ENCODE measurements at regions not wholly inside any gene's neighbourhood (a gene's known extent, or its start where the extent isn't known, plus 50 kb on each side); places are given as distances from the start of the nearest gene placed in this dataset.

DNA sequence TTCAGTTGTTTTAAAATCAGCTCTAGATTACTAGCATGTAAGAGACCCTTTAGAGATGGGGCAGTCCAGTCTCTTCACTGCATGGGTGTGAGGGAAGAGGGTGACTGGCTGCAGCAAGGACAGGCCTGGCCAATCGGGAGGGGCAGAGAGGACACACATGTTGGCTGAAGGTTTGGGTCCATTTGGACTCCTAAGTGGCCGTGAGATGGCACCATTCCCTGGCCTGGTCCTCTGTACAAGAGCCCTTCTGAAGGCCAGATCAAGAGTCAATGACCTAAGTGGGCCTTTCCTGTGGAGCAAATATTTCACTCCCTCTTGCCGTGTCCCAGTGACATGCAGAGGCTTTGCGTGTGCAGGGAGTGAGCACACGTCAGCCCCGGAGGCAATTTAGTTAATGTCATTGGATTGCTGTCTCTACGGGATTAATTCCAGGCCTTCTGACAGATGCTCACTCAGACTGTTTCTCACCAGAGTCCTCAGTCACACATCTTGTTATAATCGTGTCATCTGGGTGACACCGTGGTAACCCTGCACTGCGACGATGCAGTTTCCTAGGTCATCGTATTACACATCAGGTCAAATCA lies 613.0 kb downstream of the NPHP4 start:
- H3K4me3 ChIP-seq (replicated peaks in 1 of 2; ENCODE audit: low read depth in 1 of 2, low read length in 2 of 2) = no peak overlapping the region
- H3K4me2 ChIP-seq (ENCODE audit: low read length) = no peak overlapping the region
- no peak for DNase-seq (ENCODE audit: low read depth, low spot score)
- ChIA-PET POLR2A (no interaction called here), CTCF (no interaction called here), RAD21 (ENCODE audit: low non-redundant PET in 1 of 2, low total read pairs in 2 of 2, uncharacterized antibody in 2 of 2, unreplicated experiment in 2 of 2) (no interaction called here)
- no peak overlapping the region for H3K27ac ChIP-seq (ENCODE audit: low read depth, low read length)
- no peaks in the 10 kb centered on the region for H4K20me1 ChIP-seq (ENCODE audit: insufficient read depth)
- ATAC-seq = no peak
- no peaks in the 10 kb centered on the region for H3K9me2 ChIP-seq (ENCODE audit: insufficient read depth)
- H3K4me1 ChIP-seq (ENCODE audit: control insufficient read depth in 1 of 2, insufficient read depth in 2 of 2, low read length in 2 of 2) = no peaks in the 10 kb centered on the region
- no peaks in the 10 kb centered on the region for H3K79me2 ChIP-seq (ENCODE audit: insufficient read depth, low read length)
- intact Hi-C loops (cut with micrococcal nuclease) = no loop called here
- no peak overlapping the region for H2AFZ ChIP-seq (ENCODE audit: low read depth, low read length, poor library complexity, severe bottlenecking)
- H3K9me3 ChIP-seq (ENCODE audit: control insufficient read depth in 1 of 2, insufficient read depth in 1 of 2, low read depth in 1 of 2, low read length in 2 of 2) = no peaks in the 10 kb centered on the region; a peak in 1 of 4 replicates
- no peak overlapping the region for H3K9ac ChIP-seq (ENCODE audit: low read length)
- TF ChIP-seq, protein P1, sequence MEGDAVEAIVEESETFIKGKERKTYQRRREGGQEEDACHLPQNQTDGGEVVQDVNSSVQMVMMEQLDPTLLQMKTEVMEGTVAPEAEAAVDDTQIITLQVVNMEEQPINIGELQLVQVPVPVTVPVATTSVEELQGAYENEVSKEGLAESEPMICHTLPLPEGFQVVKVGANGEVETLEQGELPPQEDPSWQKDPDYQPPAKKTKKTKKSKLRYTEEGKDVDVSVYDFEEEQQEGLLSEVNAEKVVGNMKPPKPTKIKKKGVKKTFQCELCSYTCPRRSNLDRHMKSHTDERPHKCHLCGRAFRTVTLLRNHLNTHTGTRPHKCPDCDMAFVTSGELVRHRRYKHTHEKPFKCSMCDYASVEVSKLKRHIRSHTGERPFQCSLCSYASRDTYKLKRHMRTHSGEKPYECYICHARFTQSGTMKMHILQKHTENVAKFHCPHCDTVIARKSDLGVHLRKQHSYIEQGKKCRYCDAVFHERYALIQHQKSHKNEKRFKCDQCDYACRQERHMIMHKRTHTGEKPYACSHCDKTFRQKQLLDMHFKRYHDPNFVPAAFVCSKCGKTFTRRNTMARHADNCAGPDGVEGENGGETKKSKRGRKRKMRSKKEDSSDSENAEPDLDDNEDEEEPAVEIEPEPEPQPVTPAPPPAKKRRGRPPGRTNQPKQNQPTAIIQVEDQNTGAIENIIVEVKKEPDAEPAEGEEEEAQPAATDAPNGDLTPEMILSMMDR (IDR thresholded peaks at IDR 0.05 in 2 of 3, conservative IDR thresholded peaks at IDR 0.05 in 1 of 3; ENCODE audit: borderline replicate concordance in 1 of 3, insufficient read depth in 1 of 3, low read depth in 2 of 3, low read length in 2 of 3) = no peak
- TF ChIP-seq, protein P2, sequence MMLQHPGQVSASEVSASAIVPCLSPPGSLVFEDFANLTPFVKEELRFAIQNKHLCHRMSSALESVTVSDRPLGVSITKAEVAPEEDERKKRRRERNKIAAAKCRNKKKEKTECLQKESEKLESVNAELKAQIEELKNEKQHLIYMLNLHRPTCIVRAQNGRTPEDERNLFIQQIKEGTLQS (IDR thresholded peaks at IDR 0.05) = no peak
- no peak for TF ChIP-seq FOSL1 (IDR thresholded peaks at IDR 0.05; ENCODE audit: low read depth)
- TF ChIP-seq ELF1 (IDR thresholded peaks at IDR 0.05; ENCODE audit: borderline replicate concordance, low read depth) = no peak
- TF ChIP-seq EGR1 (IDR thresholded peaks at IDR 0.05; ENCODE audit: low read depth) = no peak
- TF ChIP-seq ZFX (IDR thresholded peaks at IDR 0.05) = no peak
- no TSS peak for BruUV-seq (replicated peaks)
- H3K36me3 ChIP-seq (ENCODE audit: control insufficient read depth in 1 of 2, insufficient read depth in 2 of 2, low read length in 2 of 2) = no peaks in the 10 kb centered on the region
- H3K27me3 ChIP-seq (ENCODE audit: insufficient read depth, low read length) = no peaks in the 10 kb centered on the region

DNA sequence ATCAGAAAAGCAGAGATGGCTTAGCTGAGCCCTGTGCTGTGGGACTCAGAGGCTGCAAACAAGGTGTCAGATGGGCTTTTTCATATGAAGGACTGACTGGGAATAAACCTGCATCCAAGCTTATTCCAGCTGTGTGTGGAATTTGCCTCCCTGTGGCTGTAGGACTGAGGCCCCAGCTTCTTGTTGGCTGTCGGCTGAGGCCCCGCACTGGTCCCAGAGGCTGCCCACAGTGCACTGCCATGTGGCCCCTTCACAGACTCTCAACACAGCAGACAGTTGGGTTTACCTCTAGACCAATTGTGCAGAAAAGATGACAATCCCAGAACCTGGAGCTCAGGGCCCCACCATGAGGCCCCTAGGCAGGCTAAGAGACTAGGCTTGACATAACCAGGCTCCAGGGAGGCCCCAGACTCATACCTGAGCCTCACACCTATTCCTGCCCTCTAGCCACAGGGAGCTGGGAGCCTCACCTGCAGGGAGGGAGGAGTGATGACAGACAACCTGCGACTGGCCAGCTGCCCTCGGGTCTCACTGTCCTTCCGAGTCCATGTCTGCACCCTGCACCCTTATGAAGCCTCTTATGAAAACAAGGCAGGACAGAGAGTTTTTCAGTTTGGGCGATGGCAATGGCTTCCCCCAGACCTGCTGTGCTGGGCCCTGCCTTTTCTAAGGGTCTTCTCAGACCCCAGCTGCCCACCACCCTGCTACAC lies 615.5 kb downstream of the NPHP4 start:
- Histone ChIP-seq H3K9me2 (ENCODE audit: insufficient read depth) (no peaks in the 10 kb centered on the region), H3K4me2 (ENCODE audit: low read length) (no peak overlapping the region), H3K9me3 (ENCODE audit: control insufficient read depth in 1 of 2, insufficient read depth in 1 of 2, low read depth in 1 of 2, low read length in 2 of 2) (no peaks in the 10 kb centered on the region; a peak in 1 of 4 replicates), H3K4me3 (replicated peaks in 1 of 2; ENCODE audit: low read depth in 1 of 2, low read length in 2 of 2) (no peak overlapping the region), H4K20me1 (ENCODE audit: insufficient read depth) (no peaks in the 10 kb centered on the region), H3K4me1 (ENCODE audit: control insufficient read depth in 1 of 2, insufficient read depth in 2 of 2, low read length in 2 of 2) (no peaks in the 10 kb centered on the region), H3K27ac (ENCODE audit: low read depth, low read length) (no peak overlapping the region), H3K79me2 (ENCODE audit: insufficient read depth, low read length) (no peaks in the 10 kb centered on the region), H2AFZ (ENCODE audit: low read depth, low read length, poor library complexity, severe bottlenecking) (no peak overlapping the region), H3K27me3 (ENCODE audit: insufficient read depth, low read length) (no peaks in the 10 kb centered on the region), H3K36me3 (ENCODE audit: control insufficient read depth in 1 of 2, insufficient read depth in 2 of 2, low read length in 2 of 2) (no peaks in the 10 kb centered on the region), H3K9ac (ENCODE audit: low read length) (no peak overlapping the region)
- ChIA-PET RAD21 (ENCODE audit: low non-redundant PET in 1 of 2, low total read pairs in 2 of 2, uncharacterized antibody in 2 of 2, unreplicated experiment in 2 of 2) (no interaction called here), CTCF (no interaction called here), POLR2A (no interaction called here)
- ATAC-seq (no peak), DNase-seq (ENCODE audit: low read depth, low spot score) (no peak)
- BruUV-seq (replicated peaks) = no TSS peak
- intact Hi-C loops (cut with micrococcal nuclease) = no loop called here
- TF ChIP-seq EGR1 (IDR thresholded peaks at IDR 0.05; ENCODE audit: low read depth) (no peak), SIN3A (IDR thresholded peaks at IDR 0.05; ENCODE audit: low read depth) (no peak), CBX3 (IDR thresholded peaks at IDR 0.05; ENCODE audit: low read depth) (no peak), EZH2phosphoT487 (IDR thresholded peaks at IDR 0.05; ENCODE audit: borderline replicate concordance) (no peak), ELF1 (IDR thresholded peaks at IDR 0.05; ENCODE audit: borderline replicate concordance, low read depth) (no peak), POLR2A (IDR thresholded peaks at IDR 0.05; ENCODE audit: borderline replicate concordance, extremely low read depth, insufficient read depth, insufficient read length) (no peak), ZFX (IDR thresholded peaks at IDR 0.05) (no peak), RAD21 (IDR thresholded peaks at IDR 0.05; ENCODE audit: low read depth) (no peak), SRF (IDR thresholded peaks at IDR 0.05; ENCODE audit: low read depth) (no peak), FOSL1 (IDR thresholded peaks at IDR 0.05; ENCODE audit: low read depth) (no peak), TCF7L2 (IDR thresholded peaks at IDR 0.05; ENCODE audit: borderline replicate concordance, extremely low read depth, insufficient read depth, insufficient read length) (no peak), YY1 (IDR thresholded peaks at IDR 0.05; ENCODE audit: extremely low read depth, insufficient replicate concordance, low read depth, low read length) (no peak)
- TF ChIP-seq, protein P2 (IDR thresholded peaks at IDR 0.05) = no peak
- TF ChIP-seq, protein P3, sequence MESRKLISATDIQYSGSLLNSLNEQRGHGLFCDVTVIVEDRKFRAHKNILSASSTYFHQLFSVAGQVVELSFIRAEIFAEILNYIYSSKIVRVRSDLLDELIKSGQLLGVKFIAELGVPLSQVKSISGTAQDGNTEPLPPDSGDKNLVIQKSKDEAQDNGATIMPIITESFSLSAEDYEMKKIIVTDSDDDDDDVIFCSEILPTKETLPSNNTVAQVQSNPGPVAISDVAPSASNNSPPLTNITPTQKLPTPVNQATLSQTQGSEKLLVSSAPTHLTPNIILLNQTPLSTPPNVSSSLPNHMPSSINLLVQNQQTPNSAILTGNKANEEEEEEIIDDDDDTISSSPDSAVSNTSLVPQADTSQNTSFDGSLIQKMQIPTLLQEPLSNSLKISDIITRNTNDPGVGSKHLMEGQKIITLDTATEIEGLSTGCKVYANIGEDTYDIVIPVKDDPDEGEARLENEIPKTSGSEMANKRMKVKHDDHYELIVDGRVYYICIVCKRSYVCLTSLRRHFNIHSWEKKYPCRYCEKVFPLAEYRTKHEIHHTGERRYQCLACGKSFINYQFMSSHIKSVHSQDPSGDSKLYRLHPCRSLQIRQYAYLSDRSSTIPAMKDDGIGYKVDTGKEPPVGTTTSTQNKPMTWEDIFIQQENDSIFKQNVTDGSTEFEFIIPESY (IDR thresholded peaks at IDR 0.05; ENCODE audit: extremely low read depth, insufficient replicate concordance, low read length) = no peak

All from HCT116 (cell line).